ENCODE measurements at regions not wholly inside any gene's neighbourhood (a gene's known extent, or its start where the extent isn't known, plus 50 kb on each side); places are given as distances from the start of the nearest gene placed in this dataset.

- no peak for TF ChIP-seq CTCF (IDR thresholded peaks at IDR 0.05; ENCODE audit: poor library complexity, severe bottlenecking)
- no peak for TF ChIP-seq POLR2AphosphoS5 (IDR thresholded peaks at IDR 0.05)
- TF ChIP-seq TAF1 (IDR thresholded peaks at IDR 0.05; ENCODE audit: low read depth), result no peak
- TF ChIP-seq SMC3 (conservative IDR thresholded peaks at IDR 0.05; ENCODE audit: poor library complexity), result no peak
Measured at GRCh38 chr4:130172156-130172555, 1076.2 kb downstream of the C4orf33 start.

Data from neural cell (in vitro differentiated cells).